Caco-2 (cell line): ENCODE measurements at regions not wholly inside any gene's neighbourhood (a gene's known extent, or its start where the extent isn't known, plus 50 kb on each side); places are given as distances from the start of the nearest gene placed in this dataset.

Experiments
- BruUV-seq: library from RNA; stranded (reverse); fragments of 400-500 nt; replicated peaks from 2 replicates; lab custom pipeline; 2021; lab: Mats Ljungman, UMichigan
- CTCF ChIA-PET: fragments of 300-600 bp; sonication (Branson Sonifier 250); formaldehyde crosslinking; loops from one replicate; lab custom pipeline; 2022; ENCODE audit warnings: antibody characterized with exemption; lab: Charles Lee
- POLR2A ChIA-PET: fragments of 300-600 bp; sonication (Branson Sonifier 250); formaldehyde crosslinking; loops from one replicate; lab custom pipeline; 2022; ENCODE audit warnings: antibody characterized with exemption; lab: Charles Lee
- DNase-seq, 2 experiments: peaks; one replicate each; pipeline versions ENCODE4 v3.0.0 to v3.0.0-alpha.2; 2020 to 2022
- H3K27me3 ChIP-seq: replicated peaks from 2 replicates; pipeline ENCODE4 v1.6.0; 2011; ENCODE audit warnings: low read length; ENCODE audit not compliant: control insufficient read depth, insufficient read depth
- H3K36me3 ChIP-seq: 2 replicates; pipeline ENCODE4 v1.5.1; 2011; ENCODE audit warnings: low read length; ENCODE audit not compliant: control insufficient read depth, insufficient read depth
- H3K4me1 ChIP-seq: fragments of 250-450 bp; sonication (Bioruptor Pico); 2 replicates; pipeline ENCODE4 v1.5.1; 2020; ENCODE audit warnings: mild to moderate bottlenecking
- H3K4me3 ChIP-seq: 2 replicates; pipeline ENCODE4 v1.5.1; 2011; ENCODE audit warnings: low read depth, mild to moderate bottlenecking, control low read depth, low read length
- H3K9me3 ChIP-seq: fragments of 250-450 bp; sonication (Bioruptor Pico); 2 replicates; pipeline ENCODE4 v1.5.1; 2020; ENCODE audit warnings: mild to moderate bottlenecking, moderate library complexity
- H3K27ac Mint-ChIP-seq: one replicate; pipeline ENCODE4 v1.8.0; 2022; ENCODE audit warnings: mixed read lengths; ENCODE audit not compliant: unreplicated experiment
- H3K27me3 Mint-ChIP-seq: one replicate; pipeline ENCODE4 v1.8.0; 2022; ENCODE audit warnings: mixed read lengths; ENCODE audit not compliant: insufficient read depth, unreplicated experiment
- H3K36me3 Mint-ChIP-seq: one replicate; pipeline ENCODE4 v1.8.0; 2022; ENCODE audit warnings: mild to moderate bottlenecking, mixed read lengths; ENCODE audit not compliant: insufficient read depth, unreplicated experiment
- H3K4me1 Mint-ChIP-seq: one replicate; pipeline ENCODE4 v1.8.0; 2022; ENCODE audit warnings: low read depth, mixed read lengths; ENCODE audit not compliant: unreplicated experiment
- H3K4me3 Mint-ChIP-seq: one replicate; pipeline ENCODE4 v1.8.0; 2022; ENCODE audit warnings: mild to moderate bottlenecking, moderate library complexity, mixed read lengths; ENCODE audit not compliant: unreplicated experiment
- H3K9me3 Mint-ChIP-seq: one replicate; pipeline ENCODE4 v1.8.0; 2022; ENCODE audit warnings: mixed read lengths; ENCODE audit not compliant: unreplicated experiment
- intact Hi-C: fragments of 100-400 bp; cut with micrococcal nuclease; formaldehyde crosslinking; loops from one replicate; pipeline ENCODE4 v1.10.0; 2022; ENCODE audit not compliant: unreplicated experiment
- TF ChIP-seq, protein P1 (sequence below), 2 experiments: fragments of 200-600 bp in 1 of 2; IDR thresholded peaks; 1 replicate in 1 of 2; 2 replicates in 1 of 2; pipeline versions ENCODE4 v1.5.1 to v1.8.0; 2011 to 2022; ENCODE audit warnings: antibody characterized with exemption in 1 of 2, control low read depth in 1 of 2, inconsistent platforms in 1 of 2, low read depth in 1 of 2, low read length in 1 of 2, mild to moderate bottlenecking in 1 of 2, moderate library complexity in 1 of 2; ENCODE audit not compliant: insufficient read depth in 1 of 2, severe bottlenecking in 1 of 2, unreplicated experiment in 1 of 2

DNA sequence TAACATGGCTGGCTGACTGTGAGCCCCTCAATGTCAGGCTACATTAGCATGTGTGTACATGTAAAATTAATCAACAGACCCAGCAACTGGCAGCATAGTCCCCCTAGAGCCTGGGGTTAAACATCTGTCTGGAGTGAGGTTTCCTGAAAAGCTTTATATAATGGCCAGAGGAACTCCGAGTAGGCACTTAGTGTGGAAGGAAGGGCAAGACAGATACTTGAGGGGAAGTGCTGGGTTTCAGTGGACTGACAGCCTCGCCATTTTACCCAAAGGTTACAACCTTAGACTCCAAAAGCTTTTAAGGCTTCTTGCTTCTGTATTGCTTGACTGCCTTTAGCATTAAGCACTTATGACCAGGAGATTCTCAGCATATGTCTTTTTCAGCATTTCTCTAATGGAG lies 430.8 kb downstream of the FLRT2 start:
- Mint-ChIP-seq H3K4me3 (no peak overlapping the region), H3K27me3 (peaks cover 5% of the 10 kb centered on the region), H3K9me3 (no peaks in the 10 kb centered on the region), H3K27ac (no peak overlapping the region), H3K4me1 (no peaks in the 10 kb centered on the region), H3K36me3 (no peaks in the 10 kb centered on the region)
- intact Hi-C loops = no loop called here
- H3K4me3 ChIP-seq = no peak overlapping the region
- no peaks in the 10 kb centered on the region for H3K4me1 ChIP-seq
- H3K9me3 ChIP-seq = no peaks in the 10 kb centered on the region
- DNase-seq = no peak
- no TSS peak for BruUV-seq
- H3K27me3 ChIP-seq = no peaks in the 10 kb centered on the region
- ChIA-PET CTCF (no interaction called here), POLR2A (no interaction called here)
- TF ChIP-seq, protein P1, sequence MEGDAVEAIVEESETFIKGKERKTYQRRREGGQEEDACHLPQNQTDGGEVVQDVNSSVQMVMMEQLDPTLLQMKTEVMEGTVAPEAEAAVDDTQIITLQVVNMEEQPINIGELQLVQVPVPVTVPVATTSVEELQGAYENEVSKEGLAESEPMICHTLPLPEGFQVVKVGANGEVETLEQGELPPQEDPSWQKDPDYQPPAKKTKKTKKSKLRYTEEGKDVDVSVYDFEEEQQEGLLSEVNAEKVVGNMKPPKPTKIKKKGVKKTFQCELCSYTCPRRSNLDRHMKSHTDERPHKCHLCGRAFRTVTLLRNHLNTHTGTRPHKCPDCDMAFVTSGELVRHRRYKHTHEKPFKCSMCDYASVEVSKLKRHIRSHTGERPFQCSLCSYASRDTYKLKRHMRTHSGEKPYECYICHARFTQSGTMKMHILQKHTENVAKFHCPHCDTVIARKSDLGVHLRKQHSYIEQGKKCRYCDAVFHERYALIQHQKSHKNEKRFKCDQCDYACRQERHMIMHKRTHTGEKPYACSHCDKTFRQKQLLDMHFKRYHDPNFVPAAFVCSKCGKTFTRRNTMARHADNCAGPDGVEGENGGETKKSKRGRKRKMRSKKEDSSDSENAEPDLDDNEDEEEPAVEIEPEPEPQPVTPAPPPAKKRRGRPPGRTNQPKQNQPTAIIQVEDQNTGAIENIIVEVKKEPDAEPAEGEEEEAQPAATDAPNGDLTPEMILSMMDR (IDR thresholded peaks at IDR 0.05; ENCODE audit: insufficient read depth in 1 of 2, low read depth in 1 of 2, low read length in 1 of 2, severe bottlenecking in 1 of 2, unreplicated experiment in 1 of 2) = no peak
- no peaks in the 10 kb centered on the region for H3K36me3 ChIP-seq

- Mint-ChIP-seq H3K27ac (no peak overlapping the region), H3K9me3 (no peaks in the 10 kb centered on the region), H3K4me1 (no peaks in the 10 kb centered on the region), H3K36me3 (no peaks in the 10 kb centered on the region), H3K27me3 (peaks cover 5% of the 10 kb centered on the region), H3K4me3 (no peak overlapping the region)
- TF ChIP-seq, protein P1 (IDR thresholded peaks at IDR 0.05; ENCODE audit: insufficient read depth in 1 of 2, low read depth in 1 of 2, low read length in 1 of 2, severe bottlenecking in 1 of 2, unreplicated experiment in 1 of 2) = no peak
- intact Hi-C loops = no loop called here
- CTCF ChIA-PET = no interaction called here
- DNase-seq = no peak
- Histone ChIP-seq H3K9me3 (no peaks in the 10 kb centered on the region), H3K4me3 (no peak overlapping the region), H3K27me3 (no peaks in the 10 kb centered on the region), H3K4me1 (no peaks in the 10 kb centered on the region), H3K36me3 (no peaks in the 10 kb centered on the region)
- BruUV-seq = no TSS peak
- POLR2A ChIA-PET = no interaction called here
Measured at GRCh38 chr14:85959063-85959462, 429.1 kb downstream of the FLRT2 start.

GRCh38 chr14:85958069-85958468 lies 428.1 kb downstream of the FLRT2 start:
- H3K36me3 ChIP-seq = no peaks in the 10 kb centered on the region
- POLR2A ChIA-PET = no interaction called here
- CTCF ChIA-PET = no interaction called here
- no peak overlapping the region for H3K4me3 Mint-ChIP-seq
- no peak overlapping the region for H3K27ac Mint-ChIP-seq
- H3K9me3 Mint-ChIP-seq = no peaks in the 10 kb centered on the region
- H3K4me1 ChIP-seq = no peaks in the 10 kb centered on the region
- TF ChIP-seq, protein P1 (IDR thresholded peaks at IDR 0.05; ENCODE audit: insufficient read depth in 1 of 2, low read depth in 1 of 2, low read length in 1 of 2, severe bottlenecking in 1 of 2, unreplicated experiment in 1 of 2) = no peak
- no peaks in the 10 kb centered on the region for H3K36me3 Mint-ChIP-seq
- peaks cover 5% of the 10 kb centered on the region for H3K27me3 Mint-ChIP-seq
- no peak overlapping the region for H3K4me3 ChIP-seq
- intact Hi-C loops = no loop called here
- H3K27me3 ChIP-seq = no peaks in the 10 kb centered on the region
- DNase-seq = no peak
- no peaks in the 10 kb centered on the region for H3K4me1 Mint-ChIP-seq
- no peaks in the 10 kb centered on the region for H3K9me3 ChIP-seq
- no TSS peak for BruUV-seq
